Progenitor cell of endocrine pancreas (in vitro differentiated cells): ENCODE measurements at regions not wholly inside any gene's neighbourhood (a gene's known extent, or its start where the extent isn't known, plus 50 kb on each side); places are given as distances from the start of the nearest gene placed in this dataset.

ENCODE experiments used
- DNase-seq: peaks from one replicate; pipeline ENCODE4 v3.0.0; 2021; ENCODE audit warnings: low spot score; ENCODE audit not compliant: unreplicated experiment
- H3K27ac Mint-ChIP-seq: 2 replicates; pipeline ENCODE4 v1.8.0; 2021; ENCODE audit warnings: mild to moderate bottlenecking, moderate library complexity, mixed read lengths
- H3K27me3 Mint-ChIP-seq: 2 replicates; pipeline ENCODE4 v1.8.0; 2021; ENCODE audit warnings: mixed read lengths
- H3K36me3 Mint-ChIP-seq: 2 replicates; pipeline ENCODE4 v1.8.0; 2022; ENCODE audit warnings: mixed read lengths; ENCODE audit not compliant: insufficient read depth
- H3K4me1 Mint-ChIP-seq: 2 replicates; pipeline ENCODE4 v1.8.0; 2021; ENCODE audit warnings: low read depth, mixed read lengths
- H3K4me3 Mint-ChIP-seq: 2 replicates; pipeline ENCODE4 v1.8.0; 2021; ENCODE audit warnings: low read depth, mild to moderate bottlenecking, moderate library complexity, mixed read lengths
- H3K9me3 Mint-ChIP-seq: 2 replicates; pipeline ENCODE4 v1.8.0; 2021; ENCODE audit warnings: low read depth, mixed read lengths
- TF ChIP-seq, protein P1 (sequence below): fragments of 200-600 bp; sonication (generic); IDR thresholded peaks from one replicate; pipeline ENCODE4 v1.5.0; 2021; ENCODE audit warnings: antibody characterized with exemption, mild to moderate bottlenecking; ENCODE audit not compliant: unreplicated experiment

GRCh38 chr11:8822469-8822868 is 88.5 kb upstream of the AKIP1 start:
- no peaks in the 10 kb centered on the region for H3K27me3 Mint-ChIP-seq
- H3K36me3 Mint-ChIP-seq: no peaks in the 10 kb centered on the region
- TF ChIP-seq, protein P1, sequence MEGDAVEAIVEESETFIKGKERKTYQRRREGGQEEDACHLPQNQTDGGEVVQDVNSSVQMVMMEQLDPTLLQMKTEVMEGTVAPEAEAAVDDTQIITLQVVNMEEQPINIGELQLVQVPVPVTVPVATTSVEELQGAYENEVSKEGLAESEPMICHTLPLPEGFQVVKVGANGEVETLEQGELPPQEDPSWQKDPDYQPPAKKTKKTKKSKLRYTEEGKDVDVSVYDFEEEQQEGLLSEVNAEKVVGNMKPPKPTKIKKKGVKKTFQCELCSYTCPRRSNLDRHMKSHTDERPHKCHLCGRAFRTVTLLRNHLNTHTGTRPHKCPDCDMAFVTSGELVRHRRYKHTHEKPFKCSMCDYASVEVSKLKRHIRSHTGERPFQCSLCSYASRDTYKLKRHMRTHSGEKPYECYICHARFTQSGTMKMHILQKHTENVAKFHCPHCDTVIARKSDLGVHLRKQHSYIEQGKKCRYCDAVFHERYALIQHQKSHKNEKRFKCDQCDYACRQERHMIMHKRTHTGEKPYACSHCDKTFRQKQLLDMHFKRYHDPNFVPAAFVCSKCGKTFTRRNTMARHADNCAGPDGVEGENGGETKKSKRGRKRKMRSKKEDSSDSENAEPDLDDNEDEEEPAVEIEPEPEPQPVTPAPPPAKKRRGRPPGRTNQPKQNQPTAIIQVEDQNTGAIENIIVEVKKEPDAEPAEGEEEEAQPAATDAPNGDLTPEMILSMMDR: no peak
- no peak for DNase-seq
- H3K4me3 Mint-ChIP-seq: no peak overlapping the region
- H3K27ac Mint-ChIP-seq: no peak overlapping the region
- no peaks in the 10 kb centered on the region for H3K9me3 Mint-ChIP-seq
- H3K4me1 Mint-ChIP-seq: no peaks in the 10 kb centered on the region

GRCh38 chr11:8823174-8823742 is 87.7 kb upstream of the AKIP1 start:
- H3K27ac Mint-ChIP-seq: no peak overlapping the region
- TF ChIP-seq, protein P1: no peak
- no peak for DNase-seq

DNA sequence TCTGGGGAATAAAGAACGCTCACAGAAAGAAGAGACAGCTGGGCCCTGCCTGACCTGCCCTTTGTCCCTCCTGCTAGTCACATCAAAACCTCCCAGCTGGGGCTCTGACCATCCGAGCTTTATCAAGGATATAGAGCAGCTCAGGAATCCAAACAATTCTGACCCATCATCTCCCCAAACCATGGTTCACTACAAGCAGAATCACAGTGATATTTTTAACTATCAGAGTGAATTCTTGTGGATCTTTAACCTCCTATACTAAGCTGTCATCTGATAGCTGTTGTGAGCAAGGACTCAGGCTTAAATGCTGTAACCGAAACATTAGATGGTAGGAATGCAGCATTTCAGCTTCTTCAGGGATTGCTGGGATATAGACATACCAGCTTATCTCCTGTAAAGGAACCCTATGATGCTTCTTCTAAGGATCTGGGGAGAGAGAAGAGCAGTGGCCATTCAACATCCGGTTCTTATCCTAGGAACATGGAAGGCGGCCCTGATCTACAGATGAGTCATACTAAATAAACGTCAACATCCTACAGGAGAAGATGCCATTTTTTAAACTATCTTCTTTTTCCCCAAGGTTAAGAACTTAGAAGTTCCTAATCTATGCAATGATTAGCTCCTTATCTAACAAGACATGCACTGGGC is 84.7 kb upstream of the AKIP1 start:
- TF ChIP-seq, protein P1: no peak
- Mint-ChIP-seq H3K9me3 (no peaks in the 10 kb centered on the region), H3K27me3 (no peaks in the 10 kb centered on the region), H3K4me1 (no peaks in the 10 kb centered on the region), H3K27ac (no peak overlapping the region), H3K4me3 (no peak overlapping the region), H3K36me3 (no peaks in the 10 kb centered on the region)
- no peak for DNase-seq

More at GRCh38 chr11:8823174-8823742, 87.7 kb upstream of the AKIP1 start:
- H3K27me3 Mint-ChIP-seq: no peaks in the 10 kb centered on the region
- H3K4me3 Mint-ChIP-seq: no peak overlapping the region
- no peaks in the 10 kb centered on the region for H3K9me3 Mint-ChIP-seq
- no peaks in the 10 kb centered on the region for H3K36me3 Mint-ChIP-seq
- no peaks in the 10 kb centered on the region for H3K4me1 Mint-ChIP-seq

DNA sequence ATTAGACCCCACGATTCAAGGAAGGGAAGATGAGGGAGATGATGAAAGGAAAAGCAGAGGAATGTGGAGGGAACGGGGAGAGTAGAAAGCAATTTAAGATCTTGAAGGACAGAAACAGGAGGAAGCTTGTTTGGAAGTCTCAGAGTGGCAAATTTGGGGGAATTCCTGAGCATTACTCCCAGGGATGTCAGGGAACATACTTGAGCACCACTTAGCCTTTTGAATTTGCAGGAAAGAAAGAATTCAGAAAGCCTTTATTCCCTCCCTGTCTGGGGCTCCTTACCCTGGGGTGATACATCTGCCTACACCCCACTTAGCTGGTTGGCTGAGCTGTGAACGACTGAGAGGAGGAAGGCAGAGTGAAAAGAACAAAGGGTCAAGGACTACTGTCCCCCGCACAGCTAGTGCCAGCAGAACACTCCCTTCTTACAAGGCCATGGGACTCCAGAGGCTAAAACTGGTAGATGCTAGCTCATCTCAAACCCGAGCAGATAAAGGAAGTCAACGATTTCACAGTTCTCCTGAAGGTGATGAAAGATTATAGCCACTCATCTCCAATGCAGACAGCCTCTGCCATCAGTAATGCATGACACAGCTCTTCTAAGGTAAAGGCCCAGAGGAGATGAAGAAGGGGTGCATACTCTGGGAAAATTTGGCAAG is 84.0 kb upstream of the AKIP1 start:
- H3K9me3 Mint-ChIP-seq: no peaks in the 10 kb centered on the region
- H3K4me1 Mint-ChIP-seq: no peaks in the 10 kb centered on the region
- TF ChIP-seq, protein P1: no peak
- H3K27ac Mint-ChIP-seq: no peak overlapping the region
- DNase-seq: no peak
- H3K36me3 Mint-ChIP-seq: no peaks in the 10 kb centered on the region
- no peak overlapping the region for H3K4me3 Mint-ChIP-seq
- H3K27me3 Mint-ChIP-seq: no peaks in the 10 kb centered on the region

DNA sequence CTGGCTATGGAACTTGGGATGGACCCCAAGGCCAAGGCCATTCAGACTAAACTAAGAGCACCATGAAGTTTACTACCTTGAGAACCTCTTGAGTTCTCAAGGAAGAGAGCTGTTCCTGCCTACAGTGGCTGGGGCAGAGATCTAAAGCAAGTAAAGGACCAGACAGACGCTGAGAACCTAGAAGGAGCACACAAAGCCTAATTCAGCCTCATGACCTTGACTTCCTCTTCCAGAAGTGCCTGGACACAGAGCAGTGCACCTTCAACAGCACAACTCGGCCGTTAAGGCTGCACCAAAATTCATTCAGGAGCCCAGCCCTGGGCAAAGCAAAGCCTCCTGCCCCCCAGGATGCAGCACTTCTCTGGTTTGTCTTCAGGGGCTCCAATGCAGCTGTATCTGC is 82.9 kb upstream of the AKIP1 start:
- H3K4me1 Mint-ChIP-seq: peaks cover 2% of the 10 kb centered on the region
- no peaks in the 10 kb centered on the region for H3K36me3 Mint-ChIP-seq
- H3K4me3 Mint-ChIP-seq: no peak overlapping the region
- TF ChIP-seq, protein P1: no peak
- no peaks in the 10 kb centered on the region for H3K27me3 Mint-ChIP-seq
- no peaks in the 10 kb centered on the region for H3K9me3 Mint-ChIP-seq
- no peak overlapping the region for H3K27ac Mint-ChIP-seq
- DNase-seq: no peak
